Gastrocnemius medialis (tissue), 4 donors: ENCODE measurements at regions not wholly inside any gene's neighbourhood (a gene's known extent, or its start where the extent isn't known, plus 50 kb on each side); places are given as distances from the start of the nearest gene placed in this dataset.

Source experiments
- CTCF ChIP-seq, 5 experiments: fragments of 450-650 bp in 3 of 5; fragments of 200-600 bp in 2 of 5; sonication (generic) in 2 of 5; IDR thresholded peaks in 4 of 5; conservative IDR thresholded peaks in 1 of 5; 1 replicate in 4 of 5; 2 replicates in 1 of 5; pipeline ENCODE4 v1.5.1; 2016 to 2019; ENCODE audit warnings: antibody characterized with exemption in 5 of 5, mild to moderate bottlenecking in 3 of 5, moderate library complexity in 3 of 5
- POLR2A ChIP-seq, 2 donors: fragments of 450-650 bp; IDR thresholded peaks; one replicate each; pipeline ENCODE4 v1.6.1; 2017; ENCODE audit warnings: antibody characterized with exemption in 2 of 2, mild to moderate bottlenecking in 2 of 2, moderate library complexity in 2 of 2

GRCh38 chr18:29560270-29560669, 1383.3 kb upstream of the CDH2 start:
- TF ChIP-seq POLR2A (IDR thresholded peaks at IDR 0.05) (no peak), CTCF (IDR thresholded peaks at IDR 0.05 in 4 of 5, conservative IDR thresholded peaks at IDR 0.05 in 1 of 5) (no peak)
